Sigmoid colon (tissue), 4 donors: ENCODE measurements at regions not wholly inside any gene's neighbourhood (a gene's known extent, or its start where the extent isn't known, plus 50 kb on each side); places are given as distances from the start of the nearest gene placed in this dataset.

Source experiments
- EP300 ChIP-seq, 4 donors: sonication (generic); formaldehyde crosslinking; IDR thresholded peaks; one replicate each; pipeline ENCODE4 v1.6.1; 2017; ENCODE audit warnings: antibody characterized with exemption in 4 of 4
- POLR2A ChIP-seq, 2 donors: fragments of 450-650 bp; IDR thresholded peaks; one replicate each; pipeline ENCODE4 v1.6.1; 2016; ENCODE audit warnings: antibody characterized with exemption in 2 of 2, mild to moderate bottlenecking in 2 of 2, moderate library complexity in 2 of 2
- POLR2AphosphoS5 ChIP-seq, 4 donors: sonication (generic); formaldehyde crosslinking; IDR thresholded peaks; one replicate each; pipeline ENCODE4 v1.6.1; 2017; ENCODE audit warnings: antibody characterized with exemption in 4 of 4
- TF ChIP-seq, protein P1 (sequence below), 4 experiments: fragments of 450-650 bp in 3 of 4; fragments of 200-600 bp in 1 of 4; IDR thresholded peaks; one replicate each; pipeline ENCODE4 v1.5.1; 2016 to 2019; ENCODE audit warnings: antibody characterized with exemption in 4 of 4, mild to moderate bottlenecking in 3 of 4, moderate library complexity in 2 of 4

DNA sequence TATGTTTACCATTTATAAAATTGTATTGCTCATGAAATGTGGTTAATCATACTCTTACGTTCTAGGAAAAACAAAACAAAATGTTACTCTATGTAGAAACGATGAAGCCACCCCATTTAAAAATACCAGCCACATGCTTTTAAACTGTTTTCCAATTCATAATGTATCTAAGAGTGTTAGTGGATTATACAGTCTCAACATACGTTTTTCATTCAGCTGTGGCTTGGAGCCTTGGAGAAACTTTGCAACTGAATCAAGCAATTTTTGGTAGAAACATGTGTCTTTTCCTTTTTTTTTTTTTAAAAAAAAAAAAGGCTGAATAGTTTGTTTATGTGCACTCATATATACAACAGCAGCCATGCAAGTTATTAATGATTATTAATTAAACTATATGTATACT is 378.0 kb upstream of the SEMA3D start:
- TF ChIP-seq POLR2AphosphoS5 (IDR thresholded peaks at IDR 0.05) = no peak
- TF ChIP-seq, protein P1, sequence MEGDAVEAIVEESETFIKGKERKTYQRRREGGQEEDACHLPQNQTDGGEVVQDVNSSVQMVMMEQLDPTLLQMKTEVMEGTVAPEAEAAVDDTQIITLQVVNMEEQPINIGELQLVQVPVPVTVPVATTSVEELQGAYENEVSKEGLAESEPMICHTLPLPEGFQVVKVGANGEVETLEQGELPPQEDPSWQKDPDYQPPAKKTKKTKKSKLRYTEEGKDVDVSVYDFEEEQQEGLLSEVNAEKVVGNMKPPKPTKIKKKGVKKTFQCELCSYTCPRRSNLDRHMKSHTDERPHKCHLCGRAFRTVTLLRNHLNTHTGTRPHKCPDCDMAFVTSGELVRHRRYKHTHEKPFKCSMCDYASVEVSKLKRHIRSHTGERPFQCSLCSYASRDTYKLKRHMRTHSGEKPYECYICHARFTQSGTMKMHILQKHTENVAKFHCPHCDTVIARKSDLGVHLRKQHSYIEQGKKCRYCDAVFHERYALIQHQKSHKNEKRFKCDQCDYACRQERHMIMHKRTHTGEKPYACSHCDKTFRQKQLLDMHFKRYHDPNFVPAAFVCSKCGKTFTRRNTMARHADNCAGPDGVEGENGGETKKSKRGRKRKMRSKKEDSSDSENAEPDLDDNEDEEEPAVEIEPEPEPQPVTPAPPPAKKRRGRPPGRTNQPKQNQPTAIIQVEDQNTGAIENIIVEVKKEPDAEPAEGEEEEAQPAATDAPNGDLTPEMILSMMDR (IDR thresholded peaks at IDR 0.05) = no peak
- TF ChIP-seq EP300 (IDR thresholded peaks at IDR 0.05) = no peak
- no peak for TF ChIP-seq POLR2A (IDR thresholded peaks at IDR 0.05)
